ENCODE measurements at regions not wholly inside any gene's neighbourhood (a gene's known extent, or its start where the extent isn't known, plus 50 kb on each side); places are given as distances from the start of the nearest gene placed in this dataset.
"Not testable (repeated sequence)": the region's sequence is repeated elsewhere in the genome, so short reads cannot be mapped to it uniquely, and the experiment has no call there.

GRCh38 chr9:7328453-7328852, 471.1 kb downstream of the DMAC1 start:
- in situ Hi-C loops (cut with HindIII; ENCODE audit: low sequenced_read_pairs) = no loop called here

GRCh38 chr9:7325995-7326394, 473.6 kb downstream of the DMAC1 start:
- in situ Hi-C loops (cut with HindIII; ENCODE audit: low sequenced_read_pairs) = no loop called here
- no peak for DNase-seq (ENCODE audit: low spot score)

More at GRCh38 chr9:7328453-7328852, 471.1 kb downstream of the DMAC1 start:
- DNase-seq (ENCODE audit: low spot score) = no peak

GRCh38 chr9:7324152-7324598, 475.4 kb downstream of the DMAC1 start:
- no peak for DNase-seq (ENCODE audit: low spot score)
- in situ Hi-C loops (cut with HindIII; ENCODE audit: low sequenced_read_pairs) = no loop called here

GRCh38 chr9:7320841-7321240, 478.7 kb downstream of the DMAC1 start:
- in situ Hi-C loops (cut with HindIII; ENCODE audit: low sequenced_read_pairs) = no loop called here
- DNase-seq (ENCODE audit: low spot score) = no peak

GRCh38 chr9:7320139-7320538, 479.4 kb downstream of the DMAC1 start:
- in situ Hi-C loops (cut with HindIII; ENCODE audit: low sequenced_read_pairs) = no loop called here
- DNase-seq (ENCODE audit: low spot score) = no peak

- DNase-seq (ENCODE audit: low spot score) = no peak
- in situ Hi-C loops (cut with HindIII; ENCODE audit: low sequenced_read_pairs) = no loop called here
These were observed 480.7 kb downstream of the DMAC1 start for GRCh38 chr9:7318920-7319319.

GRCh38 chr9:7316967-7317366, 482.6 kb downstream of the DMAC1 start:
- DNase-seq (ENCODE audit: low spot score) = no peak
- in situ Hi-C loops (cut with HindIII; ENCODE audit: low sequenced_read_pairs) = no loop called here

- DNase-seq (ENCODE audit: low spot score) = no peak
- in situ Hi-C loops (cut with HindIII; ENCODE audit: low sequenced_read_pairs) = no loop called here
These were observed 483.3 kb downstream of the DMAC1 start for GRCh38 chr9:7316166-7316795.

GRCh38 chr9:7315746-7316145, 483.8 kb downstream of the DMAC1 start:
- no peak for DNase-seq (ENCODE audit: low spot score)
- in situ Hi-C loops (cut with HindIII; ENCODE audit: low sequenced_read_pairs) = no loop called here

- DNase-seq (ENCODE audit: low spot score) = no peak
- in situ Hi-C loops (cut with HindIII; ENCODE audit: low sequenced_read_pairs) = no loop called here
These were observed 484.5 kb downstream of the DMAC1 start for GRCh38 chr9:7315116-7315515.

- in situ Hi-C loops (cut with HindIII; ENCODE audit: low sequenced_read_pairs) = no loop called here
- DNase-seq (ENCODE audit: low spot score) = no peak
These were observed 486.2 kb downstream of the DMAC1 start for GRCh38 chr9:7313389-7313788.

GRCh38 chr9:7309051-7309450, 490.5 kb downstream of the DMAC1 start:
- in situ Hi-C loops (cut with HindIII; ENCODE audit: low sequenced_read_pairs); DNase-seq (ENCODE audit: low spot score): not testable (repeated sequence)

GRCh38 chr9:7305677-7306076, 493.9 kb downstream of the DMAC1 start:
- in situ Hi-C loops (cut with HindIII; ENCODE audit: low sequenced_read_pairs) = no loop called here
- no peak for DNase-seq (ENCODE audit: low spot score)

GRCh38 chr9:7304627-7304995, 495.0 kb downstream of the DMAC1 start:
- DNase-seq (ENCODE audit: low spot score) = no peak
- in situ Hi-C loops (cut with HindIII; ENCODE audit: low sequenced_read_pairs) = no loop called here

- no peak for DNase-seq (ENCODE audit: low spot score)
- in situ Hi-C loops (cut with HindIII; ENCODE audit: low sequenced_read_pairs) = no loop called here
These were observed 495.5 kb downstream of the DMAC1 start for GRCh38 chr9:7303907-7304626.

- no peak for DNase-seq (ENCODE audit: low spot score)
- in situ Hi-C loops (cut with HindIII; ENCODE audit: low sequenced_read_pairs) = no loop called here
These were observed 499.1 kb downstream of the DMAC1 start for GRCh38 chr9:7300484-7300883.

- no peak for DNase-seq (ENCODE audit: low spot score)
- in situ Hi-C loops (cut with HindIII; ENCODE audit: low sequenced_read_pairs) = no loop called here
These were observed 501.5 kb downstream of the DMAC1 start for GRCh38 chr9:7298123-7298522.

GRCh38 chr9:7297521-7297920, 502.1 kb downstream of the DMAC1 start:
- in situ Hi-C loops (cut with HindIII; ENCODE audit: low sequenced_read_pairs) = no loop called here
- no peak for DNase-seq (ENCODE audit: low spot score)

GRCh38 chr9:7293091-7293490, 506.5 kb downstream of the DMAC1 start:
- in situ Hi-C loops (cut with HindIII; ENCODE audit: low sequenced_read_pairs) = no loop called here

GRCh38 chr9:7289773-7290172, 509.8 kb downstream of the DMAC1 start:
- no peak for DNase-seq (ENCODE audit: low spot score)
- in situ Hi-C loops (cut with HindIII; ENCODE audit: low sequenced_read_pairs) = no loop called here

More at GRCh38 chr9:7293091-7293490, 506.5 kb downstream of the DMAC1 start:
- no peak for DNase-seq (ENCODE audit: low spot score)

GRCh38 chr9:7287986-7288385, 511.6 kb downstream of the DMAC1 start:
- no peak for DNase-seq (ENCODE audit: low spot score)
- in situ Hi-C loops (cut with HindIII; ENCODE audit: low sequenced_read_pairs) = no loop called here

Data from G401 (cell line).